ENCODE measurements at regions not wholly inside any gene's neighbourhood (a gene's known extent, or its start where the extent isn't known, plus 50 kb on each side); places are given as distances from the start of the nearest gene placed in this dataset.

GRCh38 chr2:198385326-198385725 is 580.9 kb downstream of the PLCL1 start (continued):
- no peak for TF ChIP-seq KAT7 (CRISPR knock-in tag; IDR thresholded peaks at IDR 0.05; ENCODE audit: borderline replicate concordance)

DNA sequence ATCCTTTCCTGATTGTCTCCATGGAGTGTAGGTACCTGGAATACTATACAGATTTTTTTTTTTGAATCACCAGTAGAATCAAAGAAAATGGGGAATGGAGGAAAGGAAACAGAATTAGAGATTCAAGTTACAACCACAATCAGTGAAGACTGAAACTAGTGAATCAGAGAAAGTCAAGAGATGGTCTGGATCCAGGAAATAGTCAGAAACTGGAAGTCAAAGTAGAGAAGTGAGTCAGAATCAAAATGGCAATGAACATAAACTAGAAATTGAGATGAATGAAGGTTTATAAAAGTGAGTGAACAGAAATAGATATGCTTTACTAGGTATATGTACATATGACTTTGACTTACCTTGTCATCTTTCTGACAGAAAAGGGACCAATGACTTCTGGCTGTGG is 579.0 kb downstream of the PLCL1 start:
- CTCF ChIA-PET: no interaction called here
- no peak for DNase-seq (ENCODE audit: low spot score)
- no peaks in the 10 kb centered on the region for H3K4me1 Mint-ChIP-seq
- no peak for ATAC-seq
- no peak for TF ChIP-seq NR2C2 (CRISPR knock-in tag; IDR thresholded peaks at IDR 0.05)
- no peak for TF ChIP-seq SMAD4 (CRISPR knock-in tag; IDR thresholded peaks at IDR 0.05)
- no peak for TF ChIP-seq ZNF317 (CRISPR knock-in tag; IDR thresholded peaks at IDR 0.05; ENCODE audit: borderline replicate concordance, low read depth)
- H3K27ac Mint-ChIP-seq: no peak overlapping the region
- no peaks in the 10 kb centered on the region for H3K9me3 Mint-ChIP-seq
- POLR2A ChIA-PET: no interaction called here
- no peaks in the 10 kb centered on the region for H3K27me3 Mint-ChIP-seq (ENCODE audit: low read depth)
- no peaks in the 10 kb centered on the region for H3K36me3 Mint-ChIP-seq
- no peak overlapping the region for H3K4me3 Mint-ChIP-seq

GRCh38 chr2:198382811-198383210 is 578.4 kb downstream of the PLCL1 start:
- CTCF ChIA-PET: no interaction called here
- Mint-ChIP-seq H3K27me3 (ENCODE audit: low read depth) (no peaks in the 10 kb centered on the region), H3K36me3 (no peaks in the 10 kb centered on the region), H3K4me1 (no peaks in the 10 kb centered on the region), H3K4me3 (no peak overlapping the region), H3K9me3 (no peaks in the 10 kb centered on the region), H3K27ac (no peak overlapping the region)
- DNase-seq (ENCODE audit: low spot score) (no peak), ATAC-seq (no peak)
- TF ChIP-seq ESRRA (CRISPR knock-in tag; IDR thresholded peaks at IDR 0.05; ENCODE audit: borderline replicate concordance) (no peak), ZNF121 (CRISPR knock-in tag; IDR thresholded peaks at IDR 0.05) (no peak), TEAD1 (CRISPR knock-in tag; IDR thresholded peaks at IDR 0.05) (no peak), ZNF138 (CRISPR knock-in tag; conservative IDR thresholded peaks at IDR 0.05) (no peak), RELA (CRISPR knock-in tag; IDR thresholded peaks at IDR 0.05; ENCODE audit: borderline replicate concordance) (no peak)
- TF ChIP-seq, protein P1, sequence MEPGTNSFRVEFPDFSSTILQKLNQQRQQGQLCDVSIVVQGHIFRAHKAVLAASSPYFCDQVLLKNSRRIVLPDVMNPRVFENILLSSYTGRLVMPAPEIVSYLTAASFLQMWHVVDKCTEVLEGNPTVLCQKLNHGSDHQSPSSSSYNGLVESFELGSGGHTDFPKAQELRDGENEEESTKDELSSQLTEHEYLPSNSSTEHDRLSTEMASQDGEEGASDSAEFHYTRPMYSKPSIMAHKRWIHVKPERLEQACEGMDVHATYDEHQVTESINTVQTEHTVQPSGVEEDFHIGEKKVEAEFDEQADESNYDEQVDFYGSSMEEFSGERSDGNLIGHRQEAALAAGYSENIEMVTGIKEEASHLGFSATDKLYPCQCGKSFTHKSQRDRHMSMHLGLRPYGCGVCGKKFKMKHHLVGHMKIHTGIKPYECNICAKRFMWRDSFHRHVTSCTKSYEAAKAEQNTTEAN (CRISPR knock-in tag; IDR thresholded peaks at IDR 0.05): no peak
- POLR2A ChIA-PET: no interaction called here

GRCh38 chr2:198376677-198377076 is 572.3 kb downstream of the PLCL1 start:
- POLR2A ChIA-PET: no interaction called here
- Mint-ChIP-seq H3K4me3 (no peak overlapping the region), H3K27ac (no peak overlapping the region), H3K9me3 (no peaks in the 10 kb centered on the region), H3K4me1 (0 out of 2 replicates have a peak, but pooled peaks cover 3% of the 10 kb centered on the region), H3K36me3 (no peaks in the 10 kb centered on the region), H3K27me3 (ENCODE audit: low read depth) (no peaks in the 10 kb centered on the region)
- CTCF ChIA-PET: no interaction called here
- ATAC-seq (no peak), DNase-seq (ENCODE audit: low spot score) (no peak)
- TF ChIP-seq ZSCAN18 (CRISPR knock-in tag; IDR thresholded peaks at IDR 0.05) (no peak), ZNF425 (CRISPR knock-in tag; conservative IDR thresholded peaks at IDR 0.05) (no peak), JUN (CRISPR knock-in tag; IDR thresholded peaks at IDR 0.05) (no peak), JAZF1 (CRISPR knock-in tag; IDR thresholded peaks at IDR 0.05) (no peak), SP1 (CRISPR knock-in tag; conservative IDR thresholded peaks at IDR 0.05) (no peak), ZNF532 (CRISPR knock-in tag; IDR thresholded peaks at IDR 0.05; ENCODE audit: borderline replicate concordance) (no peak)
- TF ChIP-seq, protein P2, sequence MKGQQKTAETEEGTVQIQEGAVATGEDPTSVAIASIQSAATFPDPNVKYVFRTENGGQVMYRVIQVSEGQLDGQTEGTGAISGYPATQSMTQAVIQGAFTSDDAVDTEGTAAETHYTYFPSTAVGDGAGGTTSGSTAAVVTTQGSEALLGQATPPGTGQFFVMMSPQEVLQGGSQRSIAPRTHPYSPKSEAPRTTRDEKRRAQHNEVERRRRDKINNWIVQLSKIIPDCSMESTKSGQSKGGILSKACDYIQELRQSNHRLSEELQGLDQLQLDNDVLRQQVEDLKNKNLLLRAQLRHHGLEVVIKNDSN (CRISPR knock-in tag; IDR thresholded peaks at IDR 0.05): no peak
- TF ChIP-seq, protein P3, sequence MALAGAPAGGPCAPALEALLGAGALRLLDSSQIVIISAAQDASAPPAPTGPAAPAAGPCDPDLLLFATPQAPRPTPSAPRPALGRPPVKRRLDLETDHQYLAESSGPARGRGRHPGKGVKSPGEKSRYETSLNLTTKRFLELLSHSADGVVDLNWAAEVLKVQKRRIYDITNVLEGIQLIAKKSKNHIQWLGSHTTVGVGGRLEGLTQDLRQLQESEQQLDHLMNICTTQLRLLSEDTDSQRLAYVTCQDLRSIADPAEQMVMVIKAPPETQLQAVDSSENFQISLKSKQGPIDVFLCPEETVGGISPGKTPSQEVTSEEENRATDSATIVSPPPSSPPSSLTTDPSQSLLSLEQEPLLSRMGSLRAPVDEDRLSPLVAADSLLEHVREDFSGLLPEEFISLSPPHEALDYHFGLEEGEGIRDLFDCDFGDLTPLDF (CRISPR knock-in tag; IDR thresholded peaks at IDR 0.05): no peak

Data from WTC11 (cell line).